ENCODE measurements at regions not wholly inside any gene's neighbourhood (a gene's known extent, or its start where the extent isn't known, plus 50 kb on each side); places are given as distances from the start of the nearest gene placed in this dataset.

DNA sequence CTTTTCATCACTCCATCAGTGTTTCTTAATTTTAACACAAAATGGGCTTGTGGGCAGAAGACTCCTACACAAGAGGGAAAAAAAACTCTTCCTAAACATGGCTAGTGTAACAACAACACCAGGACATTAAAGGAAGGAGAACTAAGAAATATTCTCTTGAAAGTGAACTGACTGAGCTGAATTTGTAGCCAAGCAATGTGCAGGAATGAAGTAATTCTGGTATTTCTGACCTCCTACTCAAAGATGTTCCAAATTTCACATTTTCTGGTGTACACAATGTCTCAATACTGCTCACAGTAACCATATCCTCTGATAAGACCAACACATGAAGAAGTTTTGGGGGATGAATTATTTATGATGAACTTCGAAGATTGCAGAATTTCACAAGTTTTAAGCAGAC lies 357.3 kb downstream of the DUSP6 start:
- TF ChIP-seq POLR2A (IDR thresholded peaks at IDR 0.05; ENCODE audit: low read depth, low read length): no peak
- no peak for TF ChIP-seq POLR2AphosphoS5 (IDR thresholded peaks at IDR 0.05; ENCODE audit: low read depth, low read length)

All from GM12892 (cell line).